ENCODE measurements at regions not wholly inside any gene's neighbourhood (a gene's known extent, or its start where the extent isn't known, plus 50 kb on each side); places are given as distances from the start of the nearest gene placed in this dataset.
"Not testable (repeated sequence)": the region's sequence is repeated elsewhere in the genome, so short reads cannot be mapped to it uniquely, and the experiment has no call there.

GRCh38 chrX:46208225-46208854 is 336.9 kb downstream of the ZNF674 start:
- TF ChIP-seq CTCF (IDR thresholded peaks at IDR 0.05; ENCODE audit: low read depth, low read length) (no peak), POLR2A (IDR thresholded peaks at IDR 0.05; ENCODE audit: extremely low read depth, insufficient read length) (no peak)
- H3K4me3 ChIP-seq (ENCODE audit: low read depth, low read length) = no peak overlapping the region
- DNase-seq (ENCODE audit: low read depth) = no peak

- TF ChIP-seq MAX (IDR thresholded peaks at IDR 0.05; ENCODE audit: low read depth, low read length) (no peak), CTCF (IDR thresholded peaks at IDR 0.05; ENCODE audit: low read depth, low read length) (no peak), POLR2A (IDR thresholded peaks at IDR 0.05; ENCODE audit: extremely low read depth, insufficient read length) (no peak), MYC (IDR thresholded peaks at IDR 0.05; ENCODE audit: low read depth, low read length) (no peak)
- no peak overlapping the region for H3K4me3 ChIP-seq (ENCODE audit: low read depth, low read length)
- no peak for DNase-seq (ENCODE audit: low read depth)
These were observed 340.3 kb downstream of the ZNF674 start for GRCh38 chrX:46204721-46205422.

GRCh38 chrX:46202733-46203514 is 342.3 kb downstream of the ZNF674 start:
- no peak for DNase-seq (ENCODE audit: low read depth)
- no peak for TF ChIP-seq POLR2A (IDR thresholded peaks at IDR 0.05; ENCODE audit: extremely low read depth, insufficient read length)
- TF ChIP-seq MAX (IDR thresholded peaks at IDR 0.05; ENCODE audit: low read depth, low read length) = no peak
- no peak for TF ChIP-seq CTCF (IDR thresholded peaks at IDR 0.05; ENCODE audit: low read depth, low read length)
- no peak for TF ChIP-seq MYC (IDR thresholded peaks at IDR 0.05; ENCODE audit: low read depth, low read length)
- no peak overlapping the region for H3K4me3 ChIP-seq (ENCODE audit: low read depth, low read length)

GRCh38 chrX:46200413-46200812 is 344.8 kb downstream of the ZNF674 start:
- TF ChIP-seq MAX (IDR thresholded peaks at IDR 0.05; ENCODE audit: low read depth, low read length) = no peak
- TF ChIP-seq POLR2A (IDR thresholded peaks at IDR 0.05; ENCODE audit: extremely low read depth, insufficient read length) = no peak
- no peak for TF ChIP-seq CTCF (IDR thresholded peaks at IDR 0.05; ENCODE audit: low read depth, low read length)
- TF ChIP-seq MYC (IDR thresholded peaks at IDR 0.05; ENCODE audit: low read depth, low read length) = no peak
- DNase-seq (ENCODE audit: low read depth) = no peak
- no peak overlapping the region for H3K4me3 ChIP-seq (ENCODE audit: low read depth, low read length)

- TF ChIP-seq MYC (IDR thresholded peaks at IDR 0.05; ENCODE audit: low read depth, low read length) (no peak), POLR2A (IDR thresholded peaks at IDR 0.05; ENCODE audit: extremely low read depth, insufficient read length) (no peak), CTCF (IDR thresholded peaks at IDR 0.05; ENCODE audit: low read depth, low read length) (no peak), MAX (IDR thresholded peaks at IDR 0.05; ENCODE audit: low read depth, low read length) (no peak)
- no peak for DNase-seq (ENCODE audit: low read depth)
- no peak overlapping the region for H3K4me3 ChIP-seq (ENCODE audit: low read depth, low read length)
These were observed 346.4 kb downstream of the ZNF674 start for GRCh38 chrX:46198858-46199257.

GRCh38 chrX:46186811-46187106 is 358.5 kb downstream of the ZNF674 start:
- not testable (repeated sequence) for DNase-seq (ENCODE audit: low read depth); H3K4me3 ChIP-seq (ENCODE audit: low read depth, low read length)

Measured in NB4 (cell line).